HepG2 (cell line): ENCODE measurements at regions not wholly inside any gene's neighbourhood (a gene's known extent, or its start where the extent isn't known, plus 50 kb on each side); places are given as distances from the start of the nearest gene placed in this dataset.

Experiments
- ATAC-seq: fragments of 200-7000 bp; cut with Tn5 transposase; 3 replicates; pipeline ENCODE4 v1.9.1; 2020; ENCODE audit warnings: mild to moderate bottlenecking, moderate library complexity
- BruUV-seq: library from RNA; stranded (reverse); fragments of 400-500 nt; replicated peaks from 2 replicates; lab custom pipeline; 2021; lab: Mats Ljungman, UMichigan
- CTCF ChIA-PET: fragments of 300-600 bp; formaldehyde crosslinking; extraction: SDS; loops from one replicate; lab custom pipeline; 2021; ENCODE audit warnings: low total read pairs, inconsistent platforms, low intra/inter-chr PET ratio; lab: Yijun Ruan, JAX
- POLR2A ChIA-PET: fragments of 350-600 bp; sonication (Branson Sonifier 250); formaldehyde crosslinking; loops from one replicate; lab custom pipeline; 2020; ENCODE audit warnings: antibody characterized with exemption, inconsistent platforms; lab: Yijun Ruan, JAX
- DNase-seq: peaks from one replicate; pipeline ENCODE4 v3.0.0-alpha.2; 2015; ENCODE audit warnings: low spot score
- FAIRE-seq: peaks from 3 replicates; lab custom pipeline; 2011; peaks lifted over from hg19 to GRCh38; lab: Jason Lieb, UNC
- H2AFZ ChIP-seq: one replicate; pipeline ENCODE4 v1.6.1; 2011; ENCODE audit warnings: low read length, inconsistent platforms
- H3K27ac ChIP-seq: fragments of 300-600 bp; 3 replicates; pipeline ENCODE4 v1.8.0; 2011; ENCODE audit warnings: mixed run types, mild to moderate bottlenecking, mixed read lengths, low read length, inconsistent platforms; ENCODE audit not compliant: insufficient read depth; ENCODE audit errors: extremely low read length
- H3K27me3 ChIP-seq, 2 experiments: fragments of 200-600 bp in 1 of 2; 2 replicates in 1 of 2; 3 replicates in 1 of 2; pipeline versions ENCODE4 v1.6.0 to v1.8.0; 2011; ENCODE audit warnings: low read length in 2 of 2, mild to moderate bottlenecking in 2 of 2, moderate library complexity in 2 of 2, inconsistent platforms in 1 of 2; ENCODE audit not compliant: insufficient read depth in 2 of 2, control insufficient read depth in 1 of 2
- H3K36me3 ChIP-seq, 2 experiments: fragments of 200-600 bp in 1 of 2; replicated peaks in 1 of 2; 2 replicates in 1 of 2; 3 replicates in 1 of 2; pipeline versions ENCODE4 v1.5.1 to v1.8.0; 2011; ENCODE audit warnings: low read length in 2 of 2, inconsistent platforms in 1 of 2; ENCODE audit not compliant: insufficient read depth in 2 of 2, control insufficient read depth in 1 of 2
- H3K4me1 ChIP-seq: 2 replicates; pipeline ENCODE4 v1.5.1; 2012; ENCODE audit warnings: low read length, inconsistent platforms; ENCODE audit not compliant: insufficient read depth
- H3K4me2 ChIP-seq: 2 replicates; pipeline ENCODE4 v1.6.0; 2011; ENCODE audit warnings: low read depth, low read length, inconsistent platforms
- H3K4me3 ChIP-seq, 3 experiments: fragments of 200-600 bp in 1 of 3; sonication (generic), shearing (Covaris generic) in 1 of 3; replicated peaks in 1 of 3; 2 replicates each; pipeline ENCODE4 v1.5.1; 2011 to 2016; ENCODE audit warnings: low read length in 3 of 3, inconsistent platforms in 2 of 3, low read depth in 2 of 3, mild to moderate bottlenecking in 2 of 3, control low read depth in 1 of 3, mixed read lengths in 1 of 3; ENCODE audit not compliant: insufficient read depth in 1 of 3
- H3K79me2 ChIP-seq: one replicate; pipeline ENCODE4 v1.6.1; 2011; ENCODE audit warnings: low read length, inconsistent platforms; ENCODE audit not compliant: insufficient read depth
- H3K9ac ChIP-seq: 2 replicates; pipeline ENCODE4 v1.6.0; 2011; ENCODE audit warnings: mild to moderate bottlenecking, low read depth, low read length, inconsistent platforms; ENCODE audit not compliant: insufficient read depth
- H3K9me3 ChIP-seq: 2 replicates; pipeline ENCODE4 v1.5.1; 2012; ENCODE audit warnings: mild to moderate bottlenecking, low read length
- H4K20me1 ChIP-seq: 2 replicates; pipeline ENCODE4 v1.6.0; 2011; ENCODE audit warnings: inconsistent platforms, mild to moderate bottlenecking, low read length, moderate library complexity; ENCODE audit not compliant: insufficient read depth
- ATF7 ChIP-seq, 2 experiments: fragments of 450-650 bp in 1 of 2; sonication (generic) in 1 of 2; formaldehyde crosslinking in 1 of 2; IDR thresholded peaks; 2 replicates each; pipeline versions ENCODE4 v1.4.0 to v1.6.1; 2016 to 2020; ENCODE audit warnings: antibody characterized with exemption in 1 of 2, mild to moderate bottlenecking in 1 of 2, missing genetic modification reagents in 1 of 2
- KDM2A ChIP-seq: sonication (generic); formaldehyde crosslinking; IDR thresholded peaks from 2 replicates; pipeline ENCODE4 v1.4.0; 2020; ENCODE audit warnings: low read depth, missing genetic modification reagents, borderline replicate concordance
- RBFOX2 ChIP-seq: fragments of 200-400 bp; formaldehyde crosslinking; IDR thresholded peaks from 2 replicates; pipeline ENCODE4 v1.6.1; 2017; ENCODE audit warnings: low read depth, mild to moderate bottlenecking, low read length
- ZNF333 ChIP-seq: sonication (generic); formaldehyde crosslinking; IDR thresholded peaks from 2 replicates; pipeline ENCODE4 v1.4.0; 2020; ENCODE audit warnings: mild to moderate bottlenecking, missing genetic modification reagents, borderline replicate concordance
- ZNF709 ChIP-seq: sonication (generic); formaldehyde crosslinking; IDR thresholded peaks from 2 replicates; pipeline ENCODE4 v1.5.0; 2020; ENCODE audit warnings: mild to moderate bottlenecking, missing genetic modification reagents
- WGBS: methylation state at CpG from one replicate; pipeline ENCODE4 v1.1.6; 2017; ENCODE audit warnings: low lambda C conversion rate; 5-methylcytosine and 5-hydroxymethylcytosine counted together
- in situ Hi-C: cut with HindIII; loops from 2 replicates; pipeline ENCODE4 v1.10.0; 2017; ENCODE audit warnings: low pct_unique_long_range_greater_than_20kb; ENCODE audit not compliant: extremely low pct_ligation_motif_present
- intact Hi-C: fragments of 100-400 bp; cut with micrococcal nuclease; formaldehyde crosslinking; loops from one replicate; pipeline ENCODE4 v1.10.0; 2022; ENCODE audit not compliant: unreplicated experiment
- TF ChIP-seq, protein P1 (sequence below): sonication (generic); formaldehyde crosslinking; IDR thresholded peaks from 2 replicates; pipeline ENCODE4 v1.5.1; 2020; ENCODE audit warnings: mild to moderate bottlenecking, missing genetic modification reagents, moderate library complexity

- TF ChIP-seq, protein P1, sequence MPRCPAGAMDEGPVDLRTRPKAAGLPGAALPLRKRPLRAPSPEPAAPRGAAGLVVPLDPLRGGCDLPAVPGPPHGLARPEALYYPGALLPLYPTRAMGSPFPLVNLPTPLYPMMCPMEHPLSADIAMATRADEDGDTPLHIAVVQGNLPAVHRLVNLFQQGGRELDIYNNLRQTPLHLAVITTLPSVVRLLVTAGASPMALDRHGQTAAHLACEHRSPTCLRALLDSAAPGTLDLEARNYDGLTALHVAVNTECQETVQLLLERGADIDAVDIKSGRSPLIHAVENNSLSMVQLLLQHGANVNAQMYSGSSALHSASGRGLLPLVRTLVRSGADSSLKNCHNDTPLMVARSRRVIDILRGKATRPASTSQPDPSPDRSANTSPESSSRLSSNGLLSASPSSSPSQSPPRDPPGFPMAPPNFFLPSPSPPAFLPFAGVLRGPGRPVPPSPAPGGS (CRISPR knock-in tag) = no peak
- TF ChIP-seq KDM2A (CRISPR knock-in tag) (no peak), RBFOX2 (no peak), ZNF709 (CRISPR knock-in tag) (no peak)
These were observed 172.1 kb upstream of the OLIG3 start (continued) for GRCh38 chr6:137666202-137666774.

GRCh38 chr6:137673603-137674002, 179.4 kb upstream of the OLIG3 start:
- DNase-seq (no peak), ATAC-seq (no peak), FAIRE-seq (no peak)
- TF ChIP-seq ATF7 (IDR thresholded peaks at IDR 0.05) = peak; percentile 48; the same call in 1 of the 2 replicates
- no peak for TF ChIP-seq ATF7 (CRISPR knock-in tag; IDR thresholded peaks at IDR 0.05)
- TF ChIP-seq ZNF333 (CRISPR knock-in tag) = no peak
- Histone ChIP-seq H3K9me3 (no peaks in the 10 kb centered on the region), H3K27me3 (no peaks in the 10 kb centered on the region), H3K27ac (no peak overlapping the region), H3K79me2 (no peaks in the 10 kb centered on the region), H3K4me3 (no peak overlapping the region), H2AFZ (no peak overlapping the region), H3K4me2 (no peak overlapping the region), H4K20me1 (no peaks in the 10 kb centered on the region), H3K4me1 (no peaks in the 10 kb centered on the region), H3K9ac (no peak overlapping the region), H3K36me3 (no peaks in the 10 kb centered on the region)
- ChIA-PET CTCF (no interaction called here), POLR2A (no interaction called here)
- BruUV-seq = no TSS peak
- in situ Hi-C loops = no loop called here
- intact Hi-C loops = no loop called here
- WGBS = 19% methylated on average over 3 of the region's 3 CpGs
